ENCODE measurements at regions not wholly inside any gene's neighbourhood (a gene's known extent, or its start where the extent isn't known, plus 50 kb on each side); places are given as distances from the start of the nearest gene placed in this dataset.

GRCh38 chr6:48994811-48995210 is 468.2 kb downstream of the MMUT start:
- Histone ChIP-seq H3K27me3 (ENCODE audit: low read length) (no peaks in the 10 kb centered on the region), H3K36me3 (ENCODE audit: low read length) (no peaks in the 10 kb centered on the region), H3K9ac (ENCODE audit: low read length) (no peak overlapping the region), H3K9me3 (ENCODE audit: insufficient read depth, low read length) (peaks cover 8% of the 10 kb centered on the region; the same call in 1 of the 2 replicates), H3K4me3 (ENCODE audit: insufficient read depth, low read length, poor library complexity, severe bottlenecking) (no peak overlapping the region), H4K20me1 (ENCODE audit: low read depth, low read length) (no peaks in the 10 kb centered on the region), H3K9me2 (replicated peaks; ENCODE audit: insufficient read depth, low read length) (no peaks in the 10 kb centered on the region), H3K4me2 (ENCODE audit: low read depth, low read length, poor library complexity, severe bottlenecking) (no peak overlapping the region), H3K79me2 (ENCODE audit: insufficient read depth, low read length) (no peaks in the 10 kb centered on the region), H3F3A (ENCODE audit: insufficient read depth) (no peaks in the 10 kb centered on the region), H3K27ac (ENCODE audit: low read depth, low read length) (no peak overlapping the region), H2AFZ (ENCODE audit: low read depth, low read length, severe bottlenecking) (no peak overlapping the region)
- TF ChIP-seq, protein P1, sequence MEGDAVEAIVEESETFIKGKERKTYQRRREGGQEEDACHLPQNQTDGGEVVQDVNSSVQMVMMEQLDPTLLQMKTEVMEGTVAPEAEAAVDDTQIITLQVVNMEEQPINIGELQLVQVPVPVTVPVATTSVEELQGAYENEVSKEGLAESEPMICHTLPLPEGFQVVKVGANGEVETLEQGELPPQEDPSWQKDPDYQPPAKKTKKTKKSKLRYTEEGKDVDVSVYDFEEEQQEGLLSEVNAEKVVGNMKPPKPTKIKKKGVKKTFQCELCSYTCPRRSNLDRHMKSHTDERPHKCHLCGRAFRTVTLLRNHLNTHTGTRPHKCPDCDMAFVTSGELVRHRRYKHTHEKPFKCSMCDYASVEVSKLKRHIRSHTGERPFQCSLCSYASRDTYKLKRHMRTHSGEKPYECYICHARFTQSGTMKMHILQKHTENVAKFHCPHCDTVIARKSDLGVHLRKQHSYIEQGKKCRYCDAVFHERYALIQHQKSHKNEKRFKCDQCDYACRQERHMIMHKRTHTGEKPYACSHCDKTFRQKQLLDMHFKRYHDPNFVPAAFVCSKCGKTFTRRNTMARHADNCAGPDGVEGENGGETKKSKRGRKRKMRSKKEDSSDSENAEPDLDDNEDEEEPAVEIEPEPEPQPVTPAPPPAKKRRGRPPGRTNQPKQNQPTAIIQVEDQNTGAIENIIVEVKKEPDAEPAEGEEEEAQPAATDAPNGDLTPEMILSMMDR (IDR thresholded peaks at IDR 0.05; ENCODE audit: insufficient read depth, low read length, poor library complexity, severe bottlenecking) = no peak
- no peak for TF ChIP-seq EZH2phosphoT487 (conservative IDR thresholded peaks at IDR 0.05; ENCODE audit: low read length)

- Histone ChIP-seq H4K20me1 (ENCODE audit: low read depth, low read length) (no peaks in the 10 kb centered on the region), H3K27ac (ENCODE audit: low read depth, low read length) (no peak overlapping the region), H3K9me3 (ENCODE audit: insufficient read depth, low read length) (peaks cover 23% of the 10 kb centered on the region; the same call in 1 of the 2 replicates), H3F3A (ENCODE audit: insufficient read depth) (no peaks in the 10 kb centered on the region), H3K4me2 (ENCODE audit: low read depth, low read length, poor library complexity, severe bottlenecking) (no peak overlapping the region), H3K4me3 (ENCODE audit: insufficient read depth, low read length, poor library complexity, severe bottlenecking) (no peak overlapping the region), H3K79me2 (ENCODE audit: insufficient read depth, low read length) (no peaks in the 10 kb centered on the region), H3K9ac (ENCODE audit: low read length) (no peak overlapping the region), H3K27me3 (ENCODE audit: low read length) (no peaks in the 10 kb centered on the region), H2AFZ (ENCODE audit: low read depth, low read length, severe bottlenecking) (no peak overlapping the region), H3K9me2 (replicated peaks; ENCODE audit: insufficient read depth, low read length) (no peaks in the 10 kb centered on the region), H3K36me3 (ENCODE audit: low read length) (no peaks in the 10 kb centered on the region)
- TF ChIP-seq EZH2phosphoT487 (conservative IDR thresholded peaks at IDR 0.05; ENCODE audit: low read length) = no peak
- TF ChIP-seq, protein P1 (IDR thresholded peaks at IDR 0.05; ENCODE audit: insufficient read depth, low read length, poor library complexity, severe bottlenecking) = no peak
Observed at GRCh38 chr6:48990739-48991138, 472.3 kb downstream of the MMUT start.

DNA sequence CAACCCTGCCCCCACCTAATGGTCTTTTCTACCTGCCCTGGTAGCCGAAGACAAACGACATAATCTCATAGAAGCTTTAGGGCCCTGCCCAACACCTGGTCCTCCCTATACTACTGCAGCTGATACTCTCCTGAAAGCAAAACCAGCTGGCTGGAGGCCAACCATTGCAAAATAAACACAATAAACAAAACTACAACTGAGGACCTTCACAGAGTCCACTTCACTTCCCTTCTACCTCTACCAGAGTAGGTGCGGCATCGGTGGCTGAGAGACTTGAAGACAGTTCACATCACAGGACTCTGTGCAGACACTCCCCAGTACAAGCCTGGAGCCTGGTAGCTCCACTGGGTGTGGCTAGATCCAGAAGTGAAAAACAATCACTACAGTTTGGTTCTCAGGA is 476.2 kb downstream of the MMUT start:
- H3K79me2 ChIP-seq (ENCODE audit: insufficient read depth, low read length) = no peaks in the 10 kb centered on the region
- no peak overlapping the region for H2AFZ ChIP-seq (ENCODE audit: low read depth, low read length, severe bottlenecking)
- H3F3A ChIP-seq (ENCODE audit: insufficient read depth) = no peaks in the 10 kb centered on the region
- no peaks in the 10 kb centered on the region for H3K27me3 ChIP-seq (ENCODE audit: low read length)
- H3K9me3 ChIP-seq (ENCODE audit: insufficient read depth, low read length) = peaks cover 23% of the 10 kb centered on the region; the same call in 1 of the 2 replicates
- H3K4me3 ChIP-seq (ENCODE audit: insufficient read depth, low read length, poor library complexity, severe bottlenecking) = no peak overlapping the region
- no peaks in the 10 kb centered on the region for H3K9me2 ChIP-seq (replicated peaks; ENCODE audit: insufficient read depth, low read length)
- no peak overlapping the region for H3K27ac ChIP-seq (ENCODE audit: low read depth, low read length)
- TF ChIP-seq, protein P1 (IDR thresholded peaks at IDR 0.05; ENCODE audit: insufficient read depth, low read length, poor library complexity, severe bottlenecking) = no peak
- TF ChIP-seq EZH2phosphoT487 (conservative IDR thresholded peaks at IDR 0.05; ENCODE audit: low read length) = no peak
- no peaks in the 10 kb centered on the region for H4K20me1 ChIP-seq (ENCODE audit: low read depth, low read length)
- H3K4me2 ChIP-seq (ENCODE audit: low read depth, low read length, poor library complexity, severe bottlenecking) = no peak overlapping the region
- no peaks in the 10 kb centered on the region for H3K36me3 ChIP-seq (ENCODE audit: low read length)
- H3K9ac ChIP-seq (ENCODE audit: low read length) = no peak overlapping the region
